Stimulated activated naive CD8-positive, alpha-beta T cell treated with anti-CD3 and anti-CD28 coated beads, Interleukin-15, Interleukin-2, amounts not matched to agents 100 ng/mL and 50 ng/mL, for 24 hours (primary cell): ENCODE measurements at regions not wholly inside any gene's neighbourhood (a gene's known extent, or its start where the extent isn't known, plus 50 kb on each side); places are given as distances from the start of the nearest gene placed in this dataset.

Experiments
- H3K27ac Mint-ChIP-seq: one replicate; pipeline ENCODE4 v1.8.0; 2021; ENCODE audit warnings: mild to moderate bottlenecking, mixed read lengths
- H3K27me3 Mint-ChIP-seq: one replicate; pipeline ENCODE4 v1.8.0; 2021; ENCODE audit warnings: mixed read lengths
- H3K36me3 Mint-ChIP-seq: one replicate; pipeline ENCODE4 v1.8.0; 2021; ENCODE audit warnings: low read depth, mixed read lengths
- H3K4me1 Mint-ChIP-seq: one replicate; pipeline ENCODE4 v1.8.0; 2021; ENCODE audit warnings: low read depth, mixed read lengths
- H3K4me3 Mint-ChIP-seq: one replicate; pipeline ENCODE4 v1.8.0; 2021; ENCODE audit warnings: mild to moderate bottlenecking, mixed read lengths
- H3K9me3 Mint-ChIP-seq: one replicate; pipeline ENCODE4 v1.8.0; 2021; ENCODE audit warnings: mixed read lengths

DNA sequence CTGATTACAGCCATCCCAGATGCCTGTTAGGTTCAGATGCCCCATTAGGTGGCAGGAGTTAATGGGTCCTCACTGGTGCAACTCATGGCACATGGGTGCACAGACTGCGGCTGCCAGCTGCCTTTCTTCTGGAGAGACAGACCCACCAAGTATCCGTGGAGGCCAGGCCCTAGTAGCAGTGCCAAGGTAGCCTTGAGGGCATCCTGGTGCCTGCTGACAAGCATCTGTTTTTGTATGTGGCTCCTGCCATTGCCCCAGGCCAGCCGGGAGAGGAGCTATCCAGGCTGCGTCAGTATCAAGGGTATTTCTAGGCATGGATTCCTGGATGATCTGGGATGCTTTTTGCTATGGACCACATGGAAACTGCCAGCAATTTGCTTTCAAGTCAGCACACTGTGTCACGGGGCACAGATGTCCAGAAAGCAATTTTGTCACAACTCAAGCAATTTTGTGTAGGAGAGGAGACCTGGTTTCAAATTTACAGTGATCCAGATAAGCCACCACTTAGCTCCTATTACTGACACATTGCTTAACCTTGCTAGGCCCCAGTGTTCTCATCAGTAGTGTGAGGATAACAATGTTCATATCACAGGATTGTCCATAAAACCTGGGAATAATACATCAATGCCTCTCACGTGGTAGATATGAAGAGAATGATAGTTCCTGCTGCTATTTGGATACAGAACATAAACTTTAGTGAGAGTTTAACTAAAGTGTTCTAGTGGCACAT, 815.1 kb upstream of the RAB6C start:
- Mint-ChIP-seq H3K9me3 (no peaks in the 10 kb centered on the region), H3K27me3 (peaks cover 4% of the 10 kb centered on the region), H3K4me3 (no peak overlapping the region), H3K36me3 (no peaks in the 10 kb centered on the region), H3K4me1 (no peaks in the 10 kb centered on the region), H3K27ac (no peak overlapping the region)

DNA sequence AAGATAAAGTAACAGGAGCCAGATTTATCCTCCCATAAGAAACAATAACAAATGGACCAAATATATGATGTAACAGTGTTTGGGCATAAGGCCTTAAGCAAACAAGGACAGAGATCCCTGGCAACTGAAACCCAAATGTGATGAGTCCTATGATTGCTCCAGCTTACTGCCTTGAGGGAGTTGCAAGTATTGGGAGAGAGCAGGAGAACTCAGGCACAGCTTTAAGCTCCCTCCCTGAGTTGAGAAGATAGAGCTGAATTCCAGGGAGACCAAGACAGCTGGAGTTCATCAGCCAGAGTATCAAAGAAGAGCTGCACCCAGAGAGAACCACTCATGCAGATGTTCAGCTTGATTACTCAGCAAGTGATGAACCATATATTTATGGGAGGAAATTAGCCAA, 814.5 kb upstream of the RAB6C start:
- Mint-ChIP-seq H3K9me3 (no peaks in the 10 kb centered on the region), H3K4me3 (no peak overlapping the region), H3K4me1 (no peaks in the 10 kb centered on the region), H3K27ac (no peak overlapping the region), H3K36me3 (no peaks in the 10 kb centered on the region), H3K27me3 (peaks cover 4% of the 10 kb centered on the region)

DNA sequence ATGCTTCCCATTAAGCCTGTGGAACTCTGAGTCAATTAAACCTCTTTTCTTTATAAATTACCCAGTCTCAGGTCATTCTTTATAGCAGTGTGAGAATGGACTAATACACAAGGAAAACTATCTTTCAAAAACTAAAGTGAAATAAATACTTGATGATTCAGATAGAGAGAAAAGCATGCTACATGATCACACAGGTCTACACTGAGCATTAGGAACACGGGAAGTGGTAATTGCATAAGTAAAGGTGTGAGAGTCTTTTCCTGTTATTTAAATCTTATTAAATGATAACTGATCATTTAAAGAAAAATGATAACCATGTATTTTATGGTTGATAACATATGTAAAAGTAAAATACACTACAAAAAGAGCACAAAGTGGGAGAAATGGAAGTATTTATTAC, 812.0 kb upstream of the RAB6C start:
- peaks cover 4% of the 10 kb centered on the region for H3K27me3 Mint-ChIP-seq
- no peaks in the 10 kb centered on the region for H3K36me3 Mint-ChIP-seq
- no peaks in the 10 kb centered on the region for H3K9me3 Mint-ChIP-seq
- no peak overlapping the region for H3K27ac Mint-ChIP-seq
- H3K4me3 Mint-ChIP-seq = no peak overlapping the region
- H3K4me1 Mint-ChIP-seq = no peaks in the 10 kb centered on the region

DNA sequence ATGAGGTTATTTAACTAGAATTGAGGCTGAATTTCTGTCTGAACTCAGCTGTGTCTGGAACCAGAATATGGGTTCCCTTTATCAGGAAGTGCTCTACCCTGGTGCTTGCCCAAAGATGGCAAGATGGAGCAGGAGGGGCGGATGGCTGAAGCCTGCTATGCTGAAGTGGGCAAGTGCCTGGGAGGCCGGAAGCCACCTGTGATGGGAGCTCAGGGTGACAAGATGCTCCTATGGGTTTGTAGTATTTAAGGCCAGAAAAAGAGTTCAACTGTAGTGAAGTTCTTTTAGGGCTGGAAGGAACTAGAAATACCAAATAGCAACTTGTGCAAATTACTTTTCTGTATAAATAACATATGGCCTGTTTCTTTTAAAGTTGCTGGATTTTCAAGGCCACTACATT, 808.9 kb upstream of the RAB6C start:
- Mint-ChIP-seq H3K27ac (no peak overlapping the region), H3K27me3 (peaks cover 4% of the 10 kb centered on the region), H3K4me1 (no peaks in the 10 kb centered on the region), H3K4me3 (no peak overlapping the region), H3K36me3 (no peaks in the 10 kb centered on the region), H3K9me3 (peaks cover 4% of the 10 kb centered on the region)

DNA sequence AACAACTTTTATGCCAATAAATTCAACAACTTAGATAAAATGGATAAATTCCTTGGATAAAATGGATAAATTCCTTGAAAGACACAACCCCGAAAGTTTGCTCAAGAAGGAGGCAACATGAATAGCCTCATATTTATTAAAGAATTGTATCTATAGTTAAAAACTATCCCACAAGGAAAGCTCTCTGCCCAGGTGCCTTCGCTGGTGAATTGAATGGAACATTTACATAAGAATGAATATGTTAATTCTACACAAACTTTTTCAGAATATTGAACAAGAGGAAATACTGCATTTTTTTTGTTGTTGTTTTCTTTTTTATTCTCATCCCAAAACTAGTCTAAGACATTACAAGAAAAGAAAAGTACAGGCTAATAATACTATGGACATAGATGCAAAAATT, 805.3 kb upstream of the RAB6C start:
- H3K4me3 Mint-ChIP-seq = no peak overlapping the region
- no peaks in the 10 kb centered on the region for H3K4me1 Mint-ChIP-seq
- H3K27me3 Mint-ChIP-seq = no peaks in the 10 kb centered on the region
- H3K27ac Mint-ChIP-seq = no peak overlapping the region
- peaks cover 4% of the 10 kb centered on the region for H3K9me3 Mint-ChIP-seq
- H3K36me3 Mint-ChIP-seq = no peaks in the 10 kb centered on the region

DNA sequence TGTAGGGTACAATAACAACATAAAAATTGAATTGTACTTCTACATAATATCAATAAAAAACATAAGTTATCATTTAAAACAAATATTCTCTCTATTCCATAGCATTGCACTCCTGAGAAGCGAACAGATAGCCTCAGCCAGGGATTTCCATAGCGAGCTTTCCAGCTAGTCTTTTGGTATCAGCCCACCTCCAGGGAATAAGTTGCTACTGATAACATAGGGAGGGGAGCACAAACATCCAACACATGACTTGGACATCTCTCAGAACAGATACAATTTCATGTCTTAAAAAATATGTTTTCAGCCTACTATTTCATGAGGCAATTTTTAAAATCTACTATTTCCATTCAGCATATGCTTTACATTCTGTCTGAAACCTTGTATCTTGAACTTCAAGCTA, 804.4 kb upstream of the RAB6C start:
- Mint-ChIP-seq H3K27me3 (no peaks in the 10 kb centered on the region), H3K27ac (no peak overlapping the region), H3K4me1 (no peaks in the 10 kb centered on the region), H3K36me3 (no peaks in the 10 kb centered on the region), H3K9me3 (peaks cover 4% of the 10 kb centered on the region), H3K4me3 (no peak overlapping the region)

DNA sequence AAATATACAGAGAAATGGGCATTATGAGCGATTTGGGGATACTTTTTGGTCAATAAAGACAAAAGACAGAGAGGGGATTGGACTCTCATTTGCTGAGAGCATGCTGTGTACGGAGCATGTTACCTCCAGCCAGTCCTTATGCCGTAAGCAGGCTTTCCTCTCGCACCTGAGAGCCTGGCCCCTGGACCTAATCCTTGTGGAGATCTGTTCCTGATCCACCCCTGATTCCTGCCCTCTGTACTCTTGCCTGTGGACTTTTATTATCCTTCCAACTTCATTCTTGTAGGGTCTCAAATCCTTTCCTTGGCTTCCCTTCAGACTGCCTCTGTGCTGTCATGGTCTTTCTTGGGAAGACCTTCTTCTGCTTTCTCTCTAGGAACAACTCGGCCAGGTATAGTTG, 803.1 kb upstream of the RAB6C start:
- Mint-ChIP-seq H3K27ac (no peak overlapping the region), H3K36me3 (no peaks in the 10 kb centered on the region), H3K4me3 (no peak overlapping the region), H3K9me3 (peaks cover 4% of the 10 kb centered on the region), H3K27me3 (no peaks in the 10 kb centered on the region), H3K4me1 (no peaks in the 10 kb centered on the region)

DNA sequence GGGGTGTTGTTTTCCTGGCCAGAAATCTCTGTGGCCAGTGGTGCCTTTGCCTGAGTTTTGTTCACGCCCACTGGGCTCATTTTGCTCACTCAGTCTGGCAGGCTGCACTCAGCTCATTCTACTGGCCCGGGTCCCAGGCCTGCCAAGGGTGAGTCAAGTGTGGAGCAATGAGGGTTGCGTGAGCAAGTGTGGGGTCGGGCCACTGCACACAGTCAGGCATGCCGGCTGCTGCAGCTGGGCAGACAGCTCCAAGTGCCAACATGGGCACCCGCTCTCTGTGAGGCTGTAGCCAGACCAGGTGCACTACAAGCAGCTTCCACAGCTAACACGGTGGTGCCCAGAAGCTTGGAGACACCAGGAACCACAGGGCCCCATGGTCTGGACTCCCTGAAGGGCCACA, 801.1 kb upstream of the RAB6C start:
- no peak overlapping the region for H3K27ac Mint-ChIP-seq
- H3K9me3 Mint-ChIP-seq = peaks cover 4% of the 10 kb centered on the region
- H3K36me3 Mint-ChIP-seq = no peaks in the 10 kb centered on the region
- no peaks in the 10 kb centered on the region for H3K27me3 Mint-ChIP-seq
- no peaks in the 10 kb centered on the region for H3K4me1 Mint-ChIP-seq
- H3K4me3 Mint-ChIP-seq = no peak overlapping the region

DNA sequence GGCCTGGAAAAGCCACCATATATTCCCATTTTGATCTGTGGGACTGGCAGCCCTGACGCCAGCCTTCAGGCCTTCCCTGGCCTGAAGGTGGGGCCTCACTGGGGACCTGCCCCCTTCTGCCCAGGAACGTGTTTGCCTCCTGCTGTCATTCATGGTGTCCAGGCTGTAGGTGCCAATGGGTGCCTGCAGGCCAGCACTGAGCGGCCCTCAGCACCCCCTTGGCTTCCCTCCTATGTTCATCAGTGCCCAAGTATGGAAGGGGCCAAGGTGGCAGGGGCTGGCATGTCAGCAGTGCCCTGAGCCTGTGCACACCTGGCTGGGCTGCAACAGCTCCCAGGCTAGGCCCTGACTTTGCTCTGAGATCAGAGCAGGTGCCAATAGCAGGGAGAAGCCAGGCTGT, 800.3 kb upstream of the RAB6C start:
- H3K27ac Mint-ChIP-seq = no peak overlapping the region
- no peaks in the 10 kb centered on the region for H3K4me1 Mint-ChIP-seq
- H3K4me3 Mint-ChIP-seq = no peak overlapping the region
- no peaks in the 10 kb centered on the region for H3K27me3 Mint-ChIP-seq
- no peaks in the 10 kb centered on the region for H3K9me3 Mint-ChIP-seq
- H3K36me3 Mint-ChIP-seq = no peaks in the 10 kb centered on the region

DNA sequence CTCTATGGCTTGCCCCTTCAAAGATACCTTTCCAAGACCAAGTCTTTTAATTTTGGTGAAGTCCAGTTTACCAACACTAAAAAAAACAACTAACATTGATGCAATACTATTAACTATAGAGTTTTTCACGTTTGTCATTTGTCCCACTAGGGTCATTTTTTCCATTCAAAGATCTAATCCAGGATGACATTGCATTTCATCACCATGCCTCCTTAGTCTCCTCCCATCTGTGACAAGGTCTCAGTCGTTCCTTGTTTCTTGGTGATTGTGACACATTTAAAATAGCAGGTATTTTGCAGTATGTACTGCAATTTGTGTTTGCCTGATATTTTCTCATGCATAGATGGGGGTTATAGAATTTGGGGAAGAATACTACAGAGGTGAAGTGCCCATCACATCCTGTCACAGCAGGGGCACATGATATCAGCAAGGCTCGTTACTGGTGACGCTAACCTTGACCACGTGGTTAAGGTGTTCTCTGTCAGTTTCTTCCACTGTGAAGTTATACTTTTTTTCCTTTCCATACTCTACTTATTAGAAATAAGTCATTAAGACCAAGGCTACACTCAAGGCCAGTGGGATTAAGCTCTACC, 799.2 kb upstream of the RAB6C start:
- no peak overlapping the region for H3K27ac Mint-ChIP-seq
- H3K27me3 Mint-ChIP-seq = no peaks in the 10 kb centered on the region
- H3K36me3 Mint-ChIP-seq = no peaks in the 10 kb centered on the region
- no peaks in the 10 kb centered on the region for H3K9me3 Mint-ChIP-seq
- H3K4me1 Mint-ChIP-seq = no peaks in the 10 kb centered on the region
- no peak overlapping the region for H3K4me3 Mint-ChIP-seq

DNA sequence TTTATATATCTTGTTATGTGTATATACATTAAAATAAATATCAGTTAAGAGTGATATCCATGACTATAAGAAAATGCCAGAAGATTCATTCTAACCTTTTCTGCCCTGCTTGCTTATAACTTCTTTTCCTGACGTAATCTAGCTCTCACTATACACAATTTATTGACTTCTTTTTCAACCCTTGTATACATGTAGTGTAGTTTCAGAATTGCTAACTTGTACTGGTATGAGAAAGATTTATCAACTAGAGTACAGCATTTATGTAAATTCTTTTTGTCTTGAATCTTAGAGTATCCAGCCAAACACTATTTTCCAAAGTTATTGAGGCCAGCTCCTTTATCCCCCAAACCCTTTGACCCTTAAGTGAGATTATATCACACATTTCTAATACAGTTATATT, 798.0 kb upstream of the RAB6C start:
- H3K4me3 Mint-ChIP-seq = no peak overlapping the region
- H3K36me3 Mint-ChIP-seq = no peaks in the 10 kb centered on the region
- no peaks in the 10 kb centered on the region for H3K9me3 Mint-ChIP-seq
- H3K27me3 Mint-ChIP-seq = no peaks in the 10 kb centered on the region
- H3K4me1 Mint-ChIP-seq = no peaks in the 10 kb centered on the region
- no peak overlapping the region for H3K27ac Mint-ChIP-seq

DNA sequence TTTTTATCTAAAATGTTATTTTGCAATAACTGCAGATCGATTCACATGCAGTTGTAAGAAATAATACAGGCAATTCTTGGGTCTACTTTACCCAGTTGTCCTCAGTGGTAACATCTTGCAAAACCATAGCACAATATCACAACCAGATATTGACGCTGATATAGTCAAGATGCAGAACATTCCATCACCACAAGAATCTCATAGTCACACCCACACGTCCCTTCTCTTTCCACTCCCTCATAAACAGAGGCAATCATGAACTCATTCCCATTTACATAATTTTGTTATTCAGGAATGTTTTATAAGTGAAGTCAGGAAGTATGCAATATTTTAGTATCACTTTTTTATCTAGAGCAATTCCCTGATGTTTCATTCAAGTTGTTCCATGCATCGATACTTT, 797.5 kb upstream of the RAB6C start:
- no peaks in the 10 kb centered on the region for H3K36me3 Mint-ChIP-seq

DNA sequence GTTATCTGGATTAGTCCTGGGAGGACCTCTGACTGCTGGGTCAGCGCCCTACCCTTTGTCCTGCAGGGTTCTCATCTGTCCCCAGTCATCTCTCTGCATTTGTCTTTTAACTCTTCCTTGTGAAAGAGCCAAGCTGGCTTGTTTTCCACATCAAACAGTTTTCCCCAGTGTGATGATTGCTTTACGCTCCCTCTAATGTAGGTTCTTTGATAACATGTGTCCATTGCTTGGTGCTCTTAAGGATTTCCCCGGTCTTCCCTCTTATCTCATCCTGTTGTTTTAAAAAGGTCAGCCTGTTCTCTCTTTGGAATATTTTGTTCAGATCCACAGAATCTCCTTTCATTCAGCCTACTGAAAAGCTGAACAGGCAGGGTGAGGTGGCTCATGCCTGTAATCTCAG, 792.1 kb upstream of the RAB6C start:
- no peak overlapping the region for H3K4me3 Mint-ChIP-seq
- H3K36me3 Mint-ChIP-seq = no peaks in the 10 kb centered on the region
- no peaks in the 10 kb centered on the region for H3K9me3 Mint-ChIP-seq
- H3K27ac Mint-ChIP-seq = no peak overlapping the region
- peaks cover 9% of the 10 kb centered on the region for H3K27me3 Mint-ChIP-seq
- H3K4me1 Mint-ChIP-seq = no peaks in the 10 kb centered on the region

More for the DNA sequence above, 797.5 kb upstream of the RAB6C start:
- Mint-ChIP-seq H3K4me1 (no peaks in the 10 kb centered on the region), H3K4me3 (no peak overlapping the region), H3K9me3 (no peaks in the 10 kb centered on the region), H3K27ac (no peak overlapping the region), H3K27me3 (no peaks in the 10 kb centered on the region)

DNA sequence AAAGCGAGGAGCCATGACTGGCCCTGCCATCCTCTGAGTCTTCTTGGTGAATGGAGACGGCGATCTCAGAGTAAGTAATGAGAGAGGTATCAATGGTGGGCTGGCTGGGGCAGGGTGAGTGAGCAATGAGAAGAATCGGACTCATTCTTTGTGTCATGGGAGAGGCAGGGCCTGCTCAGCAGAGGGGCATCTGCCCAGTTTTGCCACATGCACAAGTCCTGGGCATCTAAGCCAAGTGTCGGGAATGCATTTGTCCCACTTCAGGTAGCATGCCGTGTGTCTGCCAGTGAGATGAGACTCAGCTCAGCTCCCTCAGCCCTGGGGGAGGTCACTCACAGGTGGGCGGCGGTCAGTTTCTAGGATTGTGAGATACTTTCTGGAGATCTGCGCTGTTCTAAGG, 791.0 kb upstream of the RAB6C start:
- no peaks in the 10 kb centered on the region for H3K9me3 Mint-ChIP-seq
- no peak overlapping the region for H3K4me3 Mint-ChIP-seq
- H3K36me3 Mint-ChIP-seq = no peaks in the 10 kb centered on the region
- peaks cover 9% of the 10 kb centered on the region for H3K27me3 Mint-ChIP-seq
- no peak overlapping the region for H3K27ac Mint-ChIP-seq
- H3K4me1 Mint-ChIP-seq = no peaks in the 10 kb centered on the region

DNA sequence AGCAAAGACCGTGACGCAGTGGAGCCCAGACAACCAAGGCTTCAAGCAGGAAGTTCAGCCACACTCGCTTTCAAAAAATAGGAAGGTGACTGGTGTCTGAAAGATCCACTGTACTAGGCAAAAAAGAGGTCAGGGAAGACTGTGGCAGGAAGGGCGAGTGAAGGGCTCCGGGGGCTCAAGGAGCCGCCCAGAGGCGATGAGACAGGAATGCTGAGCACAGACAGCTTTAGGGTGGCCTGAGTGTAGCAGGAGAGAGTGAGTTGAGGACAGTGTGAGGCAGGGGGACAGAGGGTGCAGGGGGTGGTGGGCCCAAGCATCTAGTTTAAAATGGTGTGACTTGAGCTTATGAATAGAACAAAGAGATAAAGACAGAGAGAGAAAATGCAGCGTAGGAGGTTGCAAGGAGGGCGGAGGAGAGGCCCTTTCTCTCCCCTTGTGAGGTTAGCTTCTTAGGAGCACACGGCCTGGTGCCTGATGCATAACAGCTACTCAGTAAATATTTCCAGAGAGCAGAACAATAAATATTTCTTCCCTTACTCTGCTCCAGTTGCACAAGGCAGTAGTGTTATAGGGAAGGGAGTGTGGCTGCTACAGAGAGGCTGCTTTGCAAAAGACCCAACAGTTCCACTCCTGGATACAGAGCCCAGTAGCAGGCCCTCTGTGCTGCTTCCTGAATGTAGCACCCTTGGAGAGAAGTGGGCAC, 789.7 kb upstream of the RAB6C start:
- H3K27me3 Mint-ChIP-seq = peaks cover 9% of the 10 kb centered on the region
- H3K36me3 Mint-ChIP-seq = no peaks in the 10 kb centered on the region
- no peak overlapping the region for H3K4me3 Mint-ChIP-seq
- H3K4me1 Mint-ChIP-seq = no peaks in the 10 kb centered on the region
- no peaks in the 10 kb centered on the region for H3K9me3 Mint-ChIP-seq
- H3K27ac Mint-ChIP-seq = no peak overlapping the region
